ENCODE measurements at regions not wholly inside any gene's neighbourhood (a gene's known extent, or its start where the extent isn't known, plus 50 kb on each side); places are given as distances from the start of the nearest gene placed in this dataset.

DNA sequence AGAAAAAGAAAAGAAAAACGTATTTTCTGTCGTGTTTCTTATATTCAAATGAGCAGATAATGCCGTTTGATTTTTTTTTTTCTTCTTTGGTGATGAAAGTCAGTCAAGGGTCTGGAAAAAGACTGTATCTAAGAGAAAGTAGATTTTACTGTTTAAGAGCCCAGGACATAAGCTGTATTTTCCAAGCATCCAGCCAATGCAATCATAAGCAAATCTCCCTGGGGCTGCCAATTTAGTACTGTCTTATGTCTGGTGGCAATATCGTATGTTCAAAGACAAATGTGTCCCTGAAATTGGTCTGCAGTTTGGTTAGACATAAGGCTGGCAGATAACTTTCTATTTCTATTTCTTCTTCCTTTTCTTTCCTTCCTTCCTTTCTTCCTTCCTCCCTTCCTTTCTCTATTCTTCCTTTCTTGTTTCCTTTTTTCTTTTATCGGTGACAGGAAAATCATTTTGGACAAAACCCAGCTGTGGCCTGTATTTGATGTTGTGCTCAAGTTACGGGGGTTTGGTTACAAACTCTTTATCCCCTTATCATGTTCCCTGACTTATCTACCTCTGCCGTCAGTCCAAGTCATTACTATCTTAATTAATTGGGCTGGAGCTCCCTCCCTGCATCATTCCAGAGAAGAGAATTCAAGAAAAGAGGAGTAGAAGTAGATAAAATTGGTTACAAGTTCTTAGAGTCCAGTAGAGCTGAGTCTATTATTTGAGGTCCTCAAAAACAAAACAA is 683.4 kb upstream of the FSHR start:
- TF ChIP-seq, protein P1, sequence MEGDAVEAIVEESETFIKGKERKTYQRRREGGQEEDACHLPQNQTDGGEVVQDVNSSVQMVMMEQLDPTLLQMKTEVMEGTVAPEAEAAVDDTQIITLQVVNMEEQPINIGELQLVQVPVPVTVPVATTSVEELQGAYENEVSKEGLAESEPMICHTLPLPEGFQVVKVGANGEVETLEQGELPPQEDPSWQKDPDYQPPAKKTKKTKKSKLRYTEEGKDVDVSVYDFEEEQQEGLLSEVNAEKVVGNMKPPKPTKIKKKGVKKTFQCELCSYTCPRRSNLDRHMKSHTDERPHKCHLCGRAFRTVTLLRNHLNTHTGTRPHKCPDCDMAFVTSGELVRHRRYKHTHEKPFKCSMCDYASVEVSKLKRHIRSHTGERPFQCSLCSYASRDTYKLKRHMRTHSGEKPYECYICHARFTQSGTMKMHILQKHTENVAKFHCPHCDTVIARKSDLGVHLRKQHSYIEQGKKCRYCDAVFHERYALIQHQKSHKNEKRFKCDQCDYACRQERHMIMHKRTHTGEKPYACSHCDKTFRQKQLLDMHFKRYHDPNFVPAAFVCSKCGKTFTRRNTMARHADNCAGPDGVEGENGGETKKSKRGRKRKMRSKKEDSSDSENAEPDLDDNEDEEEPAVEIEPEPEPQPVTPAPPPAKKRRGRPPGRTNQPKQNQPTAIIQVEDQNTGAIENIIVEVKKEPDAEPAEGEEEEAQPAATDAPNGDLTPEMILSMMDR (IDR thresholded peaks at IDR 0.05), result no peak
- no peak for TF ChIP-seq POLR2A (IDR thresholded peaks at IDR 0.05)

Measured in thyroid gland (tissue), 4 donors.